SU-DHL-6 (cell line): ENCODE measurements at regions not wholly inside any gene's neighbourhood (a gene's known extent, or its start where the extent isn't known, plus 50 kb on each side); places are given as distances from the start of the nearest gene placed in this dataset.
"Not testable (repeated sequence)": the region's sequence is repeated elsewhere in the genome, so short reads cannot be mapped to it uniquely, and the experiment has no call there.

Experiments used
- CTCF ChIP-seq: fragments of 200-600 bp; sonication (generic); IDR thresholded peaks from one replicate; pipeline ENCODE4 v1.5.1; 2017; ENCODE audit warnings: antibody characterized with exemption, mild to moderate bottlenecking, low read length, moderate library complexity; ENCODE audit not compliant: insufficient read depth, poor library complexity, severe bottlenecking
- EZH2phosphoT487 ChIP-seq: fragments of 200-600 bp; sonication (generic), shearing (Covaris generic); conservative IDR thresholded peaks from 2 replicates; pipeline ENCODE4 v1.6.1; 2018; ENCODE audit warnings: mild to moderate bottlenecking, antibody characterized with exemption, low read length, moderate library complexity, mixed read lengths

- TF ChIP-seq CTCF, EZH2phosphoT487: not testable (repeated sequence)
Measured at GRCh38 chrX:3837958-3838643, 124.7 kb upstream of the PRKX start.
